ENCODE measurements at regions not wholly inside any gene's neighbourhood (a gene's known extent, or its start where the extent isn't known, plus 50 kb on each side); places are given as distances from the start of the nearest gene placed in this dataset.

GRCh38 chr3:68315964-68316363 lies 616.4 kb downstream of the TAFA4 start:
- TF ChIP-seq POLR2AphosphoS5 (IDR thresholded peaks at IDR 0.05; ENCODE audit: low read depth, low read length) (no peak), FOXP2 (optimal IDR thresholded peaks at IDR 0.05; ENCODE audit: borderline replicate concordance, extremely low read depth, extremely low read length, insufficient read depth) (no peak)
